GM21528 (cell line): ENCODE measurements at regions not wholly inside any gene's neighbourhood (a gene's known extent, or its start where the extent isn't known, plus 50 kb on each side); places are given as distances from the start of the nearest gene placed in this dataset.

Experiments
- ATAC-seq: cut with Tn5 transposase; IDR thresholded peaks from one replicate; pipeline ENCODE4 v1.9.1; 2021; ENCODE audit warnings: mild to moderate bottlenecking, moderate library complexity; ENCODE audit not compliant: unreplicated experiment, low FRiP score

DNA sequence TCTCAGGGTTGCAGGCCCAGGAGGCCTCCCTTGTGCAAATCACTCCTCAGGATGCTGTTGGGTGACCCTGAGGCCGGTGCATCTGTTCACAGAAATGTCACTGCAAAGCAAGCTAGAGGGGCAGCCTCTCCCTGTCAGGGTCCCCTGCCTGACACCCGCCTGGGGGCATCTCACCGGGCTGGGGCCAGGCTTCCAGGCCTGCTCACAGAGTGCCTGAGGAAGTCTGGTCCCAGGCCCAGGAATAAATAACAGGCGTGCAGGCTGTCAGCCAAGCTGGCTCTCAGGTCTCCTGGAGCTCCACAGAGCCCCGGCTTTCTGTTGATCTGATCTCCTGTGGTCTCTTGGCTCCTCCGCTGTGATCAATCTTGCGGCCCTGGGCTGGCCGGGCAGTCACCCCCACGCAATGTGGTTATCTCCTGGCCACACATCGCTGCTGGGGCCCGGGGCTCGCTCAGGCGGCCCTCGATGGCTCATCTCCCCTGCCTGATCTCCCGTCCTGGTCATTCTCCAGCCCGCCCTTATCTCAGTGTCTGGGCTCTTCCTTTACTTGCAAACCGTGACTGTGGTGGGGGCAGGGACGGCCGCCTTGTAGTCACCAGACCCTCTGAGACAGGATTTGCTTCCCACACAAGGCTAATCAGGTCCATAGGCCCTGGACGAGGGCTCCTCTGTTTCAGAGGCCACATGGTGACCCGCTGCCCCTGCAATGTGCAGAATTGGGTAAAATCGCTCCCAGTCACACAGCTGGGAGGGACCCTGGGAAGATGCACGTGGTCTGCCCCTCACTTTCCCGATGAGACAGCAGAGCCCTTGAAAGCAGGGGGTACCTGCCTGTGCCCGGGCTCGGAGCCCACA is 231.2 kb upstream of the GSE1 start:
- ATAC-seq: no peak

GRCh38 chr16:85382717-85383118 is 230.4 kb upstream of the GSE1 start:
- no peak for ATAC-seq

DNA sequence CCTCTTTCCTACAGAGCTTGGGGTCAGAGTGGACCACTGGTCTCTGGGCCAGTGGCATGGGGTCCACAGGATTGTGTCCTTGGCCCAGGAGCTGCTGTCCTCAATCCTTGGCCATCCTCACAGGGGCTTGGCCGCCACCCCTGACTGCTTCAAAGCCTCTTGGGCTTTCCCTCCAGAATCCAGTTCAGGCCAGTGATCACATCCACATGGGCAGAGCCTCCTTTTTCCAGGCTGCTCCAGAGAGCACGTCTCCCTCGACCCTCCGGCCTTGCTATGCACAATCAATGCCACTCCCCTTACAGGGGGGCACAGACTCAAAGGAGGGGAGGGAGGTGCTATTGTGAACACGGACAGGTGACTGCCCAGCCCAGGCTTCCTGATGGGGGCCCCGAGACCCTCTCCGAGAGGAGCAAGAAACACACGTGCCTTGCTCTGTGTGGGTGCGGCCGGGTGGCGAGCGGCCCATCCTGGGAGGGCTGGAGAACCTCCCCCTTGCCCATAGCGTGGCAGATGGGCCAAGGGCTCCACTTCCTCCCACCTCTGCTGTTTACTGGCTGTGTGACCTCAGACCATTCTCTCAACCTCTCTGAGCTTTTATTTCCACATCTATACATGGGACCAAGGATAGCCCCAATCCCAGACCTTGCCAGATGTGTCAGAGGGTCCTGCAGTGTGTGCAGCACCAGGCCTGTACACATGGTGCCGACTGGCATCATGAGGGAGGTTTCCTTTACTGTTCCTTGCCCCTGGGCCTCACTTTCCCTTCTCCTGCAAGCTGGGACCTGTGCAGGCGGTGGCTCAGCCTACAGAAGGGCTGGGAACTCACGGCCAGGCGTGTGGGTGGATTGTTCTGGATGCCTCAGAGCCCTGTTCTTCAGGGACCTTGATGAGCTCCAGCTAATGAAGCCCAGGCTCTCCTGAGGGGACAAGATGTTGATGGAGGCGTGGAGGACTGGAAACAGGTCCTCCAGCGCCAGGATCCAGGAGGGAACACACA is 229.0 kb upstream of the GSE1 start:
- ATAC-seq: no peak

DNA sequence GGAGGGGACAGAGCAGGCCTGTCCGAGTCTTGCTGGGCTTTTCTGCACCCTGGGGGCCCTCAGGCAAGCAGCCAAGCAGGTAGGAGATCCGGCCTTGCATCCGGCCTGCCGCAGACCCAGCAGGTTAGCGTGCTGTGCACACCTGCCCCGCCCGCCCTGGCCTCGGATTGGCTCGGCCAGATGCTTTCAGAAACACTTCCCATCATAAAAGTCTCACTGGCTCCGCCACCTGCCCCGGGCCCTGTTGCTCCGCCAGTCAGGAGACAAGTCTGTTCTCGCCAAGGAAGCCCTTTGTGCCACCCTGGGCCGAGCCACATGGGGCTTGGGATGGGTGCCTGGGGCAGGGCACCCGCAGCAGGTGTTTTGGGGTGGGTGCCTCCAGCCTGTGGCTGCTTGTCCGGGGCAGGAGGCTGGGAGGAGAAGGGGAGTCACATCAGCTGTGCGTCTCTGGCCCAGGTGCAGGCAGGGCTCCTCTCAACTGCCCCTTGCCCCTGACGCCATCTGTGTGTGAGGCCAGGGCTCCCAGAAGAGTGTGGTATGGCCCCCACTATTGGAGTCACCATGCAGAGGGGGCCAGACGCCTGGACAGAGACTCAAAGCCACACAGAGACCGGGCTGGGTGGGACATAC is 228.2 kb upstream of the GSE1 start:
- no peak for ATAC-seq

DNA sequence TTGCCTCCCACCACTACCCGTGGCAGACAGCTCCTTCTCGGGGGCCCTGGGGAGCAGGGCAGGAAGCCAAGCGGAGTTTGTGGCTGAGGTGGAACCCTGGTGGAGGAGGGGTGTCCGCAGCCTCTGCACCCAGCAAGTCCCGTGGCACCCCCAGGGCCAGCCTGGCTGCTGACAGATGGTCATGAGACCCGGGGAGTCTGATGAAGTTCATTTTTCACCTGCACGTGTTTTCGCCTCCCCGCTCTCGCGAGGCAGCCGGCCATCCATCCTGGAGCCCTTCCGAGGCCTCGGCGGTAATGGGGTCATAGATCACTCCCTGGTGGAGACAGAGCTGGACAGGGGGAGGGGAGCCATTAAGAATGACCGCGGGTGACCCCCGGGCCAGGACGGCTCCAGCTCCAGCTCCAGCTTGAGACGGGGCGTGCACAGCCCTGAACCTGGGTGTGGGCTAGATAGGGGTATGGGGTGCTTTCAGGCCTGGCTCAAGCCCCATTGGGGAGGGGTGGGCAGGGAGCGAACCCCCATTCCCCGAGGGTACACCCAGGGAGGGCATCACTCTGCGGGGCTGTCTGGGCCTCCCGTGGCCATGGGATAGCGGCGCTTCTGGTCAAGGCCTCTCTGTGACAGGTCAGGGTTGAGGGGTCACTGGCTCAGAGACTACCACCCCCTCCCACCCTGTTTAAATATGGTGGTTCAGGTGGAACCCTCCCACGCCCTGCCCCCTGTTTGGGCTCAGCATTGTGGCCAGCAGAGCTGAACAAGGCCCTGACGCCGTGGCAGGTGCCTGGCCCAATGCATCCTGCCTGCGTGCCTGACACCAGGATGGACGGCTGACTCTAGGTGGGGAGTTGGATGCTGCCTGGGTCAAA is 227.4 kb upstream of the GSE1 start:
- no peak for ATAC-seq

GRCh38 chr16:85386467-85387170 is 226.5 kb upstream of the GSE1 start:
- no peak for ATAC-seq

DNA sequence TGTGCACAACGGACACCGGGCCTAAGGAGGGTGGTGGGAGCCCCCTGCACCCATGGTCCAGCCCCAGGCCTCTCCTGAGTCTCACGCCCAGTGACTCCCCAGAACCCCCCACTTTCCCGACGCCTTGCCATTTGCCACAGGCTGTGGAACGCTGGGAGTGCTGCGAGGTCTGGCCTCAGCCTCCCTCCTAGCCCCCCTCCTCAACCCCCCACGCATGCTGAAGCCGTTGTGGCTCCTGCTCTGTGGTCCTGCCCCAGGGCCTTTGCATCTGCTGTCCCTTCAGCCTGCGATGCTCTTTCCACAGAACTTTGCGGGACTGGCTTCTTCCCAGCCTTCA is 226.0 kb upstream of the GSE1 start:
- ATAC-seq: no peak

- no peak for ATAC-seq
Measured at GRCh38 chr16:85387731-85388295, 225.3 kb upstream of the GSE1 start.

DNA sequence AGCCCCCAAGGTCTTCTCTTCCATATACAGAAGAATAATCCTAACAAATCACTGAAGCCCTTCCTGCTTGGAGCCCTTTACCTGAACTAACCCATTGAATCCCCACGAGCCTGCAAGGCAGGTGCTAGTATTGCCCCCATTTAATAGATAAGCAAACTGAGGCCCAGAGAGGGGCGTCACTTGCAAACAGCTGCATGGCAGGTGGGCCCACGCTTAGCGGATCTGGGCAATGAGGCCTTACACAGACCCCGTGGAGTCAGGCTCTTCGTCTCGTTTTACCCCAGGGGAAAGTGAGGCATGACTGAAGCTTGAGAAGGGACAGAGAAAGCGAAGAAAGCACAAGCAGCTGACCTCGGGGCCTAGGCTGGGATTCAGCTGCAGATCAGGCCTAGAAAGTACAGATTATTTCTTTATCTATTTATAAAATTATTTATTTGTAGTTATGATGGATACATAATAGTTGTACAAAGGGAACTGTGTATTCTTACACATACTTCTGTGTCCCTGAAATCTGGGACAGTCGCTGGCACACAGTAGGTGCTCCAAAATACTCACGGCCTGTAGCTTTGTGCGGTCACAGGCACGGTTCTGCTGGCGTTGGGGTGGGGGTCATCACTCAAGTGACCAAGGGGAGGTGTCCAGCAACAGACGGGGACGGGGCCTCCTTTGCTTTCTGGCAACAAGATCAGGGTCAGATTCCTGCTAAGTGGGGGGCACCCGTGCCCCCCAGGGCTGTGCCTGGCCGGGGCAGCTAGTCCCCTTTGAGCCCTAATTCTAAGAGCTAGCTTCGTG is 223.2 kb upstream of the GSE1 start:
- ATAC-seq: no peak

DNA sequence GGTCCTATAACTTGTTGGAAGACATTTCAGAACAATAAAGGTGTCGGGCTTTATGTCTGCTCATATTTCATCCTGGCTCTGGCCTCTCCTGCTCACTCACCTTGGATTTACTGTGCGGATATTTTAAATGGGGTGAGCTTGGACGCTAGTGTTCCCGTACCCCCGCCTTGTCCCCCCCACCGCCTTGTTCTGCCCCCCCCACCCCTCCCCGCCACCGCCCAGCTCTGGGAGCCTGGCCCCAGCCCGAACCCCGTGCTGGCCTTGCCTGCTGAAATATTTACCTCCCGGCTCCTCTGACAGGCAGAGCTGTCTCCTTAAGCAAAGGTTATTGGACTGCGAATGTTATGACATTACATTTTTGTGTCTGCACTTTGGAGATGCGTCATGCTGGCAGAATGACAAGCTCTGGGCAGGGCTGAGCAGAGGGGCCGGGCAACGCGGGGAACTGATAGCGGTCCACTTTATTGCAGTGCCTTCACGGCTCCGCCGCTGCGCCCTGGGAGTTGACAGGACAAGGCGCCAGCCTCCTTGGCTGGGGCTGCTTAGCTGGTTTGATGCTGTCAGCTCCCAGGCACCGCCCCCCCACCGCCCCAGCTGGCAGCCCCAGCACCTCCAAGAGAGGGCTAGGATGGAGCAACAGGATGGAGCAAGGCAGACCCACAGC is 222.5 kb upstream of the GSE1 start:
- no peak for ATAC-seq

DNA sequence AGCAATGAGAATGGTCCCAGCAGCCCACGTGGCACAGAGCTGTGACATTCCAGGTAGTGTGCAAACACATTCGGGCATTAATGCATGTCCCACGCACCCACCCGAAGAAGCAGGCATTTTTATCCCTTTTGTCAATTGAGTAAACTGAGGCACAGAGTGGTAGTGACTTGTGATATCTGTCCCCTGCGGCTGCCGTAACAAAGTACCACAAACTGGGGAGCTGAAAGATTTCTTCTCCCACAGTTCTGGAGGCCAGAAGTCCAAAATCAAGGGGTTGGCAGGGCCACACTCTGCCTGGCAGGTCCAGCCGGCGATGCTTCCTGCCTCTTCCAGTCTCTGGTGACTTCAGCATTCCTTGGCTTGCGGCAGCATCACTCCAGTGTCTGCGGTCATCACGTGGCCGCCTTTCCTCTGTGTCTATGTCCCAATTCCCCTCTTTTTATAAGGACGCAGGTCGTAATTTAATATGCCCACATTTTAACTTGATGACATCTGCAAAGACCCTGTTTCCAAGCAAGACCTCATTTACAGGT is 221.9 kb upstream of the GSE1 start:
- no peak for ATAC-seq

GRCh38 chr16:85391769-85392583 is 221.1 kb upstream of the GSE1 start:
- no peak for ATAC-seq

GRCh38 chr16:85392756-85393673 is 220.1 kb upstream of the GSE1 start:
- no peak for ATAC-seq

- no peak for ATAC-seq
Measured at GRCh38 chr16:85393674-85394451, 219.3 kb upstream of the GSE1 start.
